ENCODE measurements at regions not wholly inside any gene's neighbourhood (a gene's known extent, or its start where the extent isn't known, plus 50 kb on each side); places are given as distances from the start of the nearest gene placed in this dataset.
A peak's percentile ranks its signal among the peaks of the same experiment; 100 is the strongest.

DNA sequence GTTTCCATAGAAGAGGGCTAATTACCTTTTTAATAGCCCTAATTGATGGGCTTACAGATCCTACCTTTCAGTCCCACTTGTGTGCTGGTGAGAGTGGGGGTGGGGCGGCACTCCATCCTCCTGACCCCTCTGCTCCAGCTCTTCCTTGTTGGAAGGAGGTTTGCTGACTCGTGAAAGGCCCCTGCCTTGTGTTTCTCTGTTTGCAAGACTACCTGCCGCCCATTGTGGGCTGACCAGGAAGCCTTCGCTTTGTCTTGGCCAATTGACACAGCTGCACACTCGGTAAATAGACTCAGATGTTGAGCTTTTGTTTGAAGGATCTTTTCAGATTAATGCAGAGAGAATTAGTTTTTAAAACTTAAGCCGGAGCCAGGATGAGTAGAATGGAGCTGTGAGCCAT, 197.3 kb upstream of the HES1 start:
- DNase-seq: peak; percentile 100

DNA sequence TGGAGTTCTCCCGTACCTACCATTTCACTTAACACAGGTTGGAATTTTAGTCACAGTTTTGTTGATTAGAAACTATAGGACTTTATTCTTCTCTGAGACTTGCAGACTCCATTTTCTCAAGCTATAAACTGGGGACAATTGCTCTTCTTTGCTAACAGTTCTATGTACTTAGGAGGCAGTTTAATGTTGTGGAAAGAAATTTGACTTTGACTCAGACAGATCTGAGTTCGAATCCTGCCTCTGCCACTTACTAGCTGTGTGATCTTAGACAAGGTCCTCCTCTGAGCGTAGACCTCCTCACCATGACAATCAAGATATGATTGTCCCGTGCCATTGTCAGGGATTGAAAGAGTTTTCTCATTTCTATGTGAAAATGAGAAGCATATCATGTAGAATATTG, 196.4 kb upstream of the HES1 start:
- peak; percentile 64 for DNase-seq

DNA sequence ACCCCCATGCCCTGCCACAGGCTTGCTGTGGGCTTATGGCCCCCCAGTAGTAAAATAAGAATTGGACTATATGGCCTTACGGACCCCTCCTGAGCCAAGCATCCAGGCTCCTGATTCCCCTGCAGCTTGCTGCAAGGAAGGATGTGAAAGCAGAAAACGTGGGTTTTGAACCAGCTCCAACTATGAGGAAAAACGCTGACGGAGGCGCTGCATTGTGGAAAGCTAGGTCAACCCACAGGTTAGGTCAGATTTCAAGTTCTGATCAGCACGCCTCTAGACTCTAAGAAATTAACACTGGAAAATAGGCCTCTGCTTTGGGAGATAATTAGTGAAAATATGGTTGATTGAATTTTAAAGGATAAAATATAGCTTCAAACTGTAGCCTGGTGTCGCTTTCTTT, 195.4 kb upstream of the HES1 start:
- peak; percentile 22 for DNase-seq

DNA sequence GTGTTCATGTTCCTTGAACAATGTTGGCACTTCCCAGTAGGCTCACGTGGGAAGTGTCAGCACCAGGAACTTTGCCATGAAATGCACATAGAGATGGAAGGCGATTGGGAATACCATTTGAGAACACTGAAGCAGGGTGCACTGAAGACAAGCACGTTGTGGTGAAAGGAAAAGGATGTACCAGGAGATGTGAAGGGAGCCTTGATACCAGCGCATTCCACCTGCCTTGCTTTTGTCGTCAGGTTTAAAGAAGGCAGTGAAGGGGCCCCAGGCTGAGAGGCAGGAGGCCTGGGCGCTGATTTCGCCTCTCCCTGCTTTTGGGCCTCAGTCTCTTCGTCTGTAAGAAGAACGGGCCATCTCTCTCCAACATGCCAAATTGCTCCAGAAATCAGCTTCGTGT, 194.5 kb upstream of the HES1 start:
- DNase-seq: no peak

DNA sequence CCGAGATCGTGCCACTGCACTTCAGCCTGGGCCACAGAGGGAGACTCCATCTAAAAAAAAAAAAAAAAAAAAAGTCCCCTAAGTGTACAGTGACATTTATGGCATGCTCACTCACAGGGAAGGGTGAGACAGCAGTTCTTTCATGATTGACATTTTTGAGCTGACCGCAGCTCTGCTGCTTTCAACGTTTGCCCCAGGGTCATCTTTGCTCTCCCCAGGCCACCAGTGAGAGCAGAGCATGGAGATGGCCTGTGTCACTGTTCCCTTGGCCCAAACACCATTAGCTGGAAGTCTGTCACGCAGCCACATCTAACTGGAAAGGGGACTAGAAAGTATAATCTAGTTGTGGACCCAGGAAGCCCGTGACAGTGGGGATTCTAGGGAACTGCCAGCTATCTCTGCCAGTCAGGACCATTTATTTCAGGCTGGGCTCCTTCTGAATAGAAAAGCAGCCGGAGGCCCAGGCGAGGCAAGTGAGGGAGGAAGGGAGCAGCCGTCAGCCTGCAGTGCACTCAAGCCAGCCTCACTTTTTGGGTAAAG, 193.4 kb upstream of the HES1 start:
- no peak for DNase-seq

DNA sequence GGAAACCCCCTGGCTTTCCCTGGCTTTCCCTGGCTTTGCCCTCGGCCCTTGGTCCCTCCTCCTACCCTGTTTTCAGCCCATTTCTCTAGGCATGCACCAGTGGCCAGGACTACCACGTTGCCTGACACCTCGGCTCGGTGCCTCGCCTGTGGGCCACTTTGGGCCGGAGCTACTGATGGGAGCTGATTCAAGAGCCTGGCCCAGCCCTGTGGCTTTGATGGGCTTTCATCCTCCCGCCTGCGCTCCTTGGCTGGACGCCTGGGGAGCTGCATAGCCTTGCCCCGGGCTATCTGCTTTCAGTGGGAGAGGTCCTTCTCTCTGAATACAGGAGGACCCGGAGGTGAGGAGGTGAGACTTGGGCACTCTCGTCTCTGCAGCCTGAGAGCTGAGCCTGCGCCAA, 192.7 kb upstream of the HES1 start:
- peak; percentile 90 for DNase-seq

DNA sequence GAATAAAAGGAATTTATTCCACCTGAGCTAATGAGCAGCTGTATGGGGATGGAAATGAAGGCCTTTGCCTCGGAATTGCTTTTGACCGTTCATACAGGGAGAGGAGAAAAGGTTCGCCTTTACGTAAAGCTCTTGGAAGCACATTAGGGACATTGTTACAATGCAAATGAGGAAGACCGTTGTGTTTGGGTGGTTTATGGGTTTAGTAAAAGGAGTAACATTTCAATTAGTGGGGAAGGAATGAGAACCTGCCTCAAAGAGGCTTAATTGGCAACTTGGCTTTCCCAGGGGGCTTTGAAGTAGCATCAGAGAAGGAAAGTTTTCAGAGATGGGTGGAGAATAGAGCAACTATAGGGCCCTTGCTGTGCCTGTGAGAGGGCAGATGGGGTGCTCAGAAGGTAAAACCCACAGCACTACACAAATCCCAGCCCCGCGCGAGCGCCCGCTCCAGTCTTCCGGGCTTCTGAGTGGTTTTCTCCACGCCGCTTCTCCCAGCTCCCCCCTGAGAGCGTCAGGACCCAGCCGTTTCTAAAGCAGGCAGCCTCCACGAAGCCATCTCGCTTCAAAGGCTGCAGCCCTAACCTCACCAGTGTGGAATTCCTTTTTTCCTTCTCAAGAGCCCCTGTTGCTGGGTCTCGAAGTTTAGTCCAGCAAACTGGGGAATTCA, 192.0 kb upstream of the HES1 start:
- DNase-seq: peak; percentile 49

DNA sequence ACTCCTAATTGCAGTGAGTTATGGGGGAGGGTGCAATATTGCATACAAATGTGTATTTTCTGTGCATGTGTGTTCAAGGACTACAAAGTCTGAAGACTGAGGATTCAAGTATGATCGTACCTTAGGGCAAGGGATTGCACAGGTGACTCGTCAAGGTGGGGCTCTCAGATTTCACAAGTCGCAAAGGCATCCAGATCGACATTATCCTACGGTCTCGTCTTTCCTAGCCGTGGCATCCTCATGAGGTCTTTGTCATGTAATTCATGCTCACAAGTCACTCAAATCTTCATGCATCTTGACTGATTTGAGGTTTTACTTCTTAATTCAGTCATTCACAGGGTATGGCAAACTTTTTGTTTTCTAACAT, 191.4 kb upstream of the HES1 start:
- no peak for DNase-seq

DNA sequence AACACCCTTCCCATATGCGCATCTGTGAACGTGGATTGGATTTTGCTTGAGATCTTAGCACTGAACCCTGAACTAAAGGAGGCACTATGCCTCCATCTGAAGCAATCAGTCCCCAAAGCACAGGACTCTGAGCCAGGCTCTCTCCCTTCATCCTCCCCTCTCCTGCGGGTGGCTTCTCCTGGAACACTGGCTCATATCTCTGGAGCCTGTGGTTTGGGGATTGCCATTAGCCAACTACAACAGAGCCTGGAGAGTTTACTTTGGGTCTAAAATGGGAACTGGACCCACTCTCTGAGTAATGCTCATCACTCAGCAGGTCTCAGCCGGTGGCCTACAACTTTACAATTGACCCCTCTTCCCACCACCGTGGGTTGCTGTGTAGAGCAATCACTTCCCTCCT, 190.8 kb upstream of the HES1 start:
- no peak for DNase-seq

DNA sequence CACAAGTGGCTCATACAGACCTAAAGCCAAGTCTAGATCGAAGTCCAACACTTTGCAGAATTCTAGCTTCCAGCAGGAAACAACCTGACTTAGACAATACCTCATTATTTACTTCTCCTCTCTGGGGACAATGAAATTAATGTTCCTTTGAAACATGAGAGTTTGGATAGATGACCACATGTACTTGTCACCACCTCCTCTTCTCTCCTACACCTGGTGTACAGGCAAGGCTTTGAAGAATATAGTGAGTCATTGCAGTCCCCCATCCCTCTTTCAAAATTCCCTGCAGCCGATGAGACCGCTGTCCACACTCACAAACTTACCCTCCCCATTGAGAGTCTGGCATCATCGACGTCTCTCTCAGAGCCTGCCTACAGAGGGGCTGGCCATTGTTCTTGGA, 189.0 kb upstream of the HES1 start:
- peak; percentile 98 for DNase-seq

DNA sequence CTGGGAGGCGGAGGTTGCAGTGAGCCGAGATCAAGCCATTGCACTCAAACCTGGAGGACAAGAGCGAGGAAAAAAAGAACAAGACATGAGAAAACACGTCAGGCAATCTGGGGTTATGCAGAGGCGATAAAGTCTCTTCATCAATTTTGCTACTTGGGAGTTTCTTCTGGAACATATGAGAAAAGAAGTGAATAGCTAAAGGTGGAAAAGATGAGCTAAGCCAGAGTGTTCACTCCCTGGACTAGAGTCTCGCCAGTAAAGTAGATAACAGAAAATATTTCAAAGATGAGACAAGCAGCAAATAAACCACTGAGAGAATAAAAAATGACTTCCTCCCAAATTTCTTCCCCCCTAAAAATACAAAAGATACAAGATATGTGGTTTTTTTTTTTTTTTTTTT, 188.4 kb upstream of the HES1 start:
- DNase-seq: no peak

DNA sequence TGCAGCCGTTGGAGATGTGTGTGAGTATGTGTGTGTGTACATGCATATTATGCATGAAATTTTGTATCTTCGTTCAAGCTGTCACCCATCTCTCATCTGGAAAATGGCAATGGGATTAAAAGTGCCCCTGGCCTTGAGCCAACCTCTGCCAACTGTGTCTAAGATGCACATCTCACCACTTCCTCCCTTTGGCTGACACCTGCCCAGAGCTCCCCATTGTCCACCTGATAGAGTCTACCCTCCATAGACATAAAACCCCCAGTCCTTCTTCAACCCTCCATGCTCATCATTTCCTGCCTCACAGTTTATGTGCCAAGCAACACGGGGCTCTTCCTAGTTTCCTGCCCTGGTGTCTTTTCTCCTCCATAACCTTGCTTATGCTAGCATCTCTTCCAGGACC, 187.5 kb upstream of the HES1 start:
- peak; percentile 25 for DNase-seq

DNA sequence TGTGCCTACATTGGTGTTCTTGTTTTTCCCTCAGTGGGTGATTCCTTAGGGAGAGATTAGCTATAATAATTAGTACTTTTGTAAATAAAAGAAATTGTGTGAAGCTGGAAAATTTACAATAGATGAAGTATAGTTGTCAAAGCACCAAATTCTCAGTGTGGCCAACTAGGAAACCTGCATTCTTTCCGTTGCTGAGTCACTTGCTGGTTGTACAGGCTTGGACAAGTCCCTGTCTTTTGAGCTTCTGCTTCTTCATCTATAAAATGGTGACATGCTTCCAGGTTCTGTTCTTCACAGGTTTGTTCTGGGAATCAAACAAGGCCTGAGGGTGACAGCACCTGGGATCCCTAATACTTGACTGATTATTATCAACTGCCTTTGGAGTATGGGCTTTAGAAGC, 184.1 kb upstream of the HES1 start:
- DNase-seq: no peak

DNA sequence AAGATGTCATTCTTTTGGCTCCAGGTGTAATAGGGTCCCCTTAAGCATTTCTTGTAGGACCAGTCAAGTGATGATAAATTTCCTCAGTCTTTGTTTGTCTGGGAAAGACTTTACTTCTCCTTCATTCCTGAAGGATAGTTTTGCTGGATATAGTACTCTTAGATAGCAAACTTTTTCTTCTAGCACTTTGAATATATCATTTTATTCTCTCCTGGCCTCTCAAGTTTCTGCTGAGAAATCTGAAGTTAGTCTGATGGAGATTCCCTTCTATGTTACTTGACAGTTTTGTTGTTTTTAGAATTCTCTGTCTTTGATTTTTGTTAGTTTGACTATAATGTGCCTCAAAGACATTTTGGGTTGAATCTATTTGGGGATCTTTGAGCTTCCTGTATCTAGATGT, 181.2 kb upstream of the HES1 start:
- no peak for DNase-seq

DNA sequence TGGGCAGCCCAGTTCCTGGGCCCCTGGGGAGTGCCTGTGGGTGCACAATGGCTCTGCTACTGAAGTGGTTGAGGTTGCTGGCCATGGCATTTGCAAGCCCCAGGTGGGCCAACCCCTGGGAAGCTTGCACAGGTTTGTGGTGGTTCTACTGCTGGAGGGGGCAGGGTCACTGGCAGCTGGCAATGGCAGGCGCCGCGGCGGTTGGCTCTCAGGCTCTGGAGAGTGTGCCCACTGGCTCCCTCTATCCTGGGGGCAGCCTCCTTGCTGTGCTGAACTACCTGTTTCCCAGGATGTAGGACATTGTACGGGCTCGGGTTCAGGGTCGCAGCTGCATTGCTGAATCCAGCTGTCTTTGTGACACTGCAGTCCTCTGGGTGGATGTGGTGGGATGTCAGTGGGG, 180.2 kb upstream of the HES1 start:
- no peak for DNase-seq

DNA sequence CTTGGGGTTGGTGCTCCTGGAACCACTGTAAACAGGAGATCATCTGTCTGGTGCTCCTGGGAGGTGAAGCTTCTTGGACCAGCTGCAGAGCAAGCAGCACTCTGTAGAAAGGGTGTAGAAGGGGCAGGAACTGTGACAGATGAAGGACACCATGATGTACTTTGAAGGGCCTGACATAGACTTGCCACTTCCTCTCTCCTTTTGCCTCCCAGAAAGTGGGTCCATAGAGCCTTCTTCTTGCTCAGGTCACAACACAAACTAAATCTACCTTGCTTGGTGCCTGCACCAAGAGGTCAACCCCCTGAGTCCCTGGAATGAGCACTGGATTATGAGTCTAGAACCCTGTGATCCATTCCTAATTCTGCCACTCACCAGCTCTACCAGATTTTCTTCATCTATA, 176.1 kb upstream of the HES1 start:
- no peak for DNase-seq

DNA sequence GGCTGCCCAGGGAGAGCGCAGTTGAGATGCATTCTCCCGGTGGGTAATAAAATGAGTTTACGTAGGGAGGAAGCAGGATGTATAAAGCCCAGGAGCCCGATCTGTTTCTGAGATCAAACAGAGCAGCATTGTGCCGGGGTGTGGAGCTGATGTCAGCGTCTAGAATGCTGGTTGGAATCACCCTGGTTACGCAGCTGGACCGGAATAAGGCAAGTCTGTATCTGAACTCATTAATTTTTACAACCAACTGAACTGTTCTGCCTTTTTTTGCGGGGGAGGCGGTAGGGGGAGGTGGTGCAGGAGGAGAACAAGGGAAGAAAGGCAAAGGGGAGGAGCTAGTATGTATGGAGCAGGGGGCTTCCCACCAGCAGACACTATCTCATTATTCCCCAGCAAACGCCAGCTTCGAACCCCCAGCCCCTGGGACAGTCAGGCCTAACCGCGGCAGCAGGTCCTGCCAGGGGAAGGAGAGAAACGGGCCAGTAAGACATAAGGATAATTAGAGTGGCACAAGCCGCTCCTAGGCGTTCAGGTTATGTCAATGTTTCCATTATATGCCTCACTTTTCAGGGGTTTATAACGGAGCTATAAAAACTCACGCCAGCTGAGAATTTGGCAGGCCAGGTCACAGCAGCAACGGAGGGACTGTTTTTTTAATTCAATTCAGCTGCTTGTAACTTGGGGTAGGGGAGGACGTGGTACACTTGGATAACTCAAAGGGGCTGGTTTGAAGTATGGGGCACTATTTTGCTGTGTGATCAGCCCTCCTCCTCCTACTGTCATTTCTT, 175.3 kb upstream of the HES1 start:
- DNase-seq: peak; percentile 50

DNA sequence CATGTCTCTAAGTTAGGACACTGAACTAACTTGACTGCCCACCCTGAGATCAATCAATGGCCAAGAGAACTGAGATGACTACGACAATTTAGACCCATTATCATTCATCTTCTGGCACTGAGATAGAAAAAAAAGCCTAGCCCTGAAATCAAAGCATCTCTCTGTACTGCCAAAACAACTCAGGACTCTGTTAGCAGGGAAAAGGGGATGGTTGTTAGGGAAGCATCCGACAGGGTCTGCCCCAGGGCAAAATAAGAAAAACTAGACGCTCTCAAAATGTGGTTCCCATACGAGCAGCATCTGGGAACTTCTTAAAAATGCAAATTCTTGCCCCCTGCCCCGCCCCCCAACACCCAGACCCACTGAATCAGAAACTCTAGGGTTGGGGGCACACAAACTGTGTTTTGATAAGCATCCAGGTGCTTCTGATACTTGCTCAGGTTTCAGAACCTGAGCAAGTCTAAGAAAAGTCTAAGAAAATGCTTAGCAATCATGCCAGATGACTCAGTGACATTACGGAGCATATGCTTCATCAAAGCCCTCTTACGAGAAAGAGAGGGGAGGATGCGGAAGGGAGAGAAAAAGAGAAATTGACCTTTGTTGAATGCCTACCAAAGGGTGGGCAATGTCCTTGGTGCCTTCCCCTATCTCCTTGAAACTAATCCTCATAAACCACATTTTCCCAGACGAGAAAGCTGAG, 172.8 kb upstream of the HES1 start:
- no peak for DNase-seq

DNA sequence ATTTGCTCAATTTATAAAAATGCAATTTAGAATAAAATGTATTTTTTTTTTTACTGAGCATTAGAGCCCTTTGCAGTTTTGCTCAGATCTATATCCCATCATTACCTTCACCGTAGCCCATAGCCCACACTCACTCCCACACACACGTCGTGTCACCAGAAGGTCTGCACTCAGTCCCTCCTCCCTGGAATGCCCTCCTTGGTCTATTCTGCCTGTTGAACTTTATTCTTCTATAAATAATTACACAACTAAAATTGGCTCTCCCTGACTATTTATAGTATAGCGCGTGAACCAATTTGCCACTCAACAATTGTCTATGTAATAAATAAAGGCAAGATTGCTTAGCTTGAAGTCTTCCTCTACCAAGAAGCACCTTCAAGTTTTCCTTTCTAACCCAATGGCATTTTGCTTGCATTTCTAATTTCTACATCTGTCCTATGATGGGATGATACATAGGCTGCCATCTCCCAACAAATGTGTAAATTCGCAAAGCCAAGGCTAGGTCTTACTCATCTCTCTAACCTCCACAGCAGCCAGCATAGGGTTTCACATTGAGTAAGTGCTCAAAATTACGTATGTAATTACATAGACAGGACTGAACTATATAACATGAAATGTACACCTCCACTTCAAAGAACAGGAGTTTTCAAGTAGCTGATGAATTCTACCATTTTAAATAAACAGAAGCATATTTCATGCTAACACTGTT, 172.0 kb upstream of the HES1 start:
- no peak for DNase-seq

DNA sequence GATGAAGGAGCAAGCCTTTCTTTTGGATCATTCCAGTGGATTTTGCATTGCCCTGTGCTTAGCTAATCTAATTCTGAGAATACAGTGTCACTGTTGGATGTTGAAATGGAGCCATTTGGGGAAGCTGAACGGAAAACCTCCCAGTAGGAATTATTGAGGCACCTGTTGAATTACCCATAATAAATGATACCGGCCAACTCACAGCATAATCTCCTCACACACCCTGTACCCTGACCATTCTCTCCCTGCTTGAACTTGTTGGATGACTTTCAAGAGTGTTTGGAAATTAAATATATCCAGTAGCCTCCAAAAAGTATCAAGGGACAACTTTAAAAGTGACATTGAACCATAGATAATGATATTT, 171.4 kb upstream of the HES1 start:
- no peak for DNase-seq

DNA sequence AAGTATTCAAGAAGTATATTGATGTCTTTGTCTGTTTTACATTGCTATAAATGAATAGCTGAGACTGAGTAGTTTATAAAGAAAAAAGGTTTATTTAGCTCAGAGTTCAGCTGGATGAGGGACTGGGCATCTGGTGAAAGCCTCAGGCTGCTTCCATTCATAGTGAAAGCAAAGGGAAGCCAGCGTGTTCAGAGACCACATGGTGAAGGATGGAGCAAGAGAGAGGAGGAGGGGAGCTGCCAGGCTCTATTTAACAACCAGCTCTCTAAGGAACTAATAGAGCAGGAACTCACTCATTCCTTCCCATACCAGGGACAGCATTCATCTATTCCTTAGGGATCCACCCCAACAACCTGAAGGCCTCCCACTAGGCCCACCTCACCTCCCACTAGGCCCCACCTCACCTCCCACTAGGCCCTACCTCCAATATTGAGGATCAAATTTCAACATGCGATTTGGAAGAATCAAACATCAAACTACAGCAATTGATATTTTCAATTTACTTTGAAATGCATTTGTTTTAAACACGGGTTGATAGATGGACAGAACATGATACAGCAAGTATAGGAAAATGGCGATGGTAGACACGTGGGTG, 167.5 kb upstream of the HES1 start:
- DNase-seq: no peak

DNA sequence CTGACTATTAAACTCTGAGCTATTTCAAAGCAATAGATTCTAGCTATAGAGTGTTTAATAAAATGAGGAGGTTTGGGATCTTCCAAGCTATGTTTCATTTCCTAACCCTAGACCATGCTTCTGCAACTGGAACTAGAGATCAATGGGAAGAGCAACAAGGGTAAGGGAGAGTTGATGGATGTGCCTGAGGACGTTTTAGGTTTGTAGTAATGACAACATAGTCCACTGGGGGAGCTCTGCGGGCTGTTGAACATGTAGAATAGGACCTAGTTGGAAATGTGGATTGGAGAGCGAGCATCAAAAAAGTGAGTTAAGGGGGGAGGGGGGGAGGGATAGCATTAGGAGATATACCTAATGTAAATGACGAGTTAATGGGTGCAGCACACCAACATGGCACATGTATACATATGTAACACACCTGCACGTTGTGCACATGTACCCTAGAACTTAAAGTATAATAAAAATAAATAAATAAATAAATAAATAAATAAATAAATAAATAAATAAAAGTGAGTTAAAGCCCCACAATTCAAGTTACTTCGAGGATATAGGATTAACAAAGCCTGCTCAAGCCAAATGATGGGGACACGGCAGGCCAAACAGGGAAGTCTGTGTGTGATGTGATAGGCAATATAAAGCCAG, 165.7 kb upstream of the HES1 start:
- DNase-seq: peak; percentile 89

Measured in NCI-H146 (cell line).